HFF-Myc (cell line): ENCODE measurements at regions not wholly inside any gene's neighbourhood (a gene's known extent, or its start where the extent isn't known, plus 50 kb on each side); places are given as distances from the start of the nearest gene placed in this dataset.
A peak's percentile ranks its signal among the peaks of the same experiment; 100 is the strongest.
"Not testable (repeated sequence)": the region's sequence is repeated elsewhere in the genome, so short reads cannot be mapped to it uniquely, and the experiment has no call there.

Experiments
- DNase-seq: peaks from one replicate; pipeline ENCODE4 v3.0.0-alpha.2; 2011; ENCODE audit warnings: low read depth; ENCODE audit errors: extremely low read depth
- H3K4me3 ChIP-seq: replicated peaks from 2 replicates; pipeline ENCODE4 v1.5.1; 2011; ENCODE audit warnings: low read depth, mild to moderate bottlenecking, control low read depth, low read length
- CTCF ChIP-seq: IDR thresholded peaks from 2 replicates; pipeline ENCODE4 v1.5.1; 2012; ENCODE audit warnings: mild to moderate bottlenecking, low read depth, low read length, control low read depth; ENCODE audit errors: missing control alignments

- H3K4me3 ChIP-seq, result no peak overlapping the region
- TF ChIP-seq CTCF, result no peak
- DNase-seq, result no peak
Measured at GRCh38 chr1:173257805-173258204, 50.7 kb upstream of the TNFSF4 start.

- TF ChIP-seq CTCF, result no peak
- no peak overlapping the region for H3K4me3 ChIP-seq
- no peak for DNase-seq
Measured at GRCh38 chr1:173258479-173259264, 51.5 kb upstream of the TNFSF4 start.

GRCh38 chr1:173260329-173260728, 53.2 kb upstream of the TNFSF4 start:
- DNase-seq, H3K4me3 ChIP-seq: not testable (repeated sequence)

GRCh38 chr1:173266841-173267240, 59.7 kb upstream of the TNFSF4 start:
- no peak for DNase-seq
- TF ChIP-seq CTCF, result no peak
- no peak overlapping the region for H3K4me3 ChIP-seq

- no peak for TF ChIP-seq CTCF
- DNase-seq, result peak; percentile 24
- no peak overlapping the region for H3K4me3 ChIP-seq
Measured at GRCh38 chr1:173267453-173267945, 60.4 kb upstream of the TNFSF4 start.

GRCh38 chr1:173268261-173268660, 61.1 kb upstream of the TNFSF4 start:
- H3K4me3 ChIP-seq, result no peak overlapping the region
- DNase-seq, result no peak
- TF ChIP-seq CTCF, result no peak

- no peak for TF ChIP-seq CTCF
- DNase-seq, result no peak
Measured at GRCh38 chr1:173268786-173269277, 61.7 kb upstream of the TNFSF4 start.

More at GRCh38 chr1:173268786-173269277, 61.7 kb upstream of the TNFSF4 start:
- no peak overlapping the region for H3K4me3 ChIP-seq
